SK-N-MC (cell line): ENCODE measurements at regions not wholly inside any gene's neighbourhood (a gene's known extent, or its start where the extent isn't known, plus 50 kb on each side); places are given as distances from the start of the nearest gene placed in this dataset.
A peak's percentile ranks its signal among the peaks of the same experiment; 100 is the strongest.

Source experiments
- DNase-seq: peaks from one replicate; pipeline ENCODE4 v3.0.0-alpha.2; 2011; ENCODE audit warnings: low read depth, low spot score
- H3K27ac ChIP-seq: fragments of 200-600 bp; sonication (generic); 2 replicates; pipeline ENCODE4 v1.5.1; 2016; ENCODE audit warnings: mixed run types
- H3K36me3 ChIP-seq: fragments of 200-600 bp; sonication (generic); 2 replicates; pipeline ENCODE4 v1.6.1; 2017; ENCODE audit warnings: antibody characterized with exemption, low read length, mixed read lengths; ENCODE audit not compliant: insufficient read depth
- H3K4me3 ChIP-seq: fragments of 200-600 bp; sonication (generic); 2 replicates; pipeline ENCODE4 v1.5.1; 2016
- H3K9ac ChIP-seq: fragments of 200-600 bp; sonication (generic); 2 replicates; pipeline ENCODE4 v1.8.0; 2017; ENCODE audit warnings: mixed run types, mixed read lengths; ENCODE audit not compliant: insufficient read length
- H3K9me3 ChIP-seq: fragments of 200-600 bp; sonication (generic); 2 replicates; pipeline ENCODE4 v1.6.1; 2017; ENCODE audit warnings: low read depth, mild to moderate bottlenecking, antibody characterized with exemption, low read length, moderate library complexity, mixed read lengths
- EZH2 ChIP-seq: fragments of 200-600 bp; sonication (generic); IDR thresholded peaks from one replicate; pipeline ENCODE4 v1.6.1; 2017; ENCODE audit warnings: antibody characterized with exemption
- FOXP2 ChIP-seq: optimal IDR thresholded peaks from 2 replicates; pipeline ENCODE3; 2011; ENCODE audit warnings: mild to moderate bottlenecking, moderate library complexity; ENCODE audit not compliant: insufficient read depth; ENCODE audit errors: extremely low read length, control extremely low read depth
- POLR2AphosphoS5 ChIP-seq: IDR thresholded peaks from 2 replicates; pipeline ENCODE4 v1.6.1; 2012; ENCODE audit warnings: mild to moderate bottlenecking, low read depth, low read length, borderline replicate concordance

DNA sequence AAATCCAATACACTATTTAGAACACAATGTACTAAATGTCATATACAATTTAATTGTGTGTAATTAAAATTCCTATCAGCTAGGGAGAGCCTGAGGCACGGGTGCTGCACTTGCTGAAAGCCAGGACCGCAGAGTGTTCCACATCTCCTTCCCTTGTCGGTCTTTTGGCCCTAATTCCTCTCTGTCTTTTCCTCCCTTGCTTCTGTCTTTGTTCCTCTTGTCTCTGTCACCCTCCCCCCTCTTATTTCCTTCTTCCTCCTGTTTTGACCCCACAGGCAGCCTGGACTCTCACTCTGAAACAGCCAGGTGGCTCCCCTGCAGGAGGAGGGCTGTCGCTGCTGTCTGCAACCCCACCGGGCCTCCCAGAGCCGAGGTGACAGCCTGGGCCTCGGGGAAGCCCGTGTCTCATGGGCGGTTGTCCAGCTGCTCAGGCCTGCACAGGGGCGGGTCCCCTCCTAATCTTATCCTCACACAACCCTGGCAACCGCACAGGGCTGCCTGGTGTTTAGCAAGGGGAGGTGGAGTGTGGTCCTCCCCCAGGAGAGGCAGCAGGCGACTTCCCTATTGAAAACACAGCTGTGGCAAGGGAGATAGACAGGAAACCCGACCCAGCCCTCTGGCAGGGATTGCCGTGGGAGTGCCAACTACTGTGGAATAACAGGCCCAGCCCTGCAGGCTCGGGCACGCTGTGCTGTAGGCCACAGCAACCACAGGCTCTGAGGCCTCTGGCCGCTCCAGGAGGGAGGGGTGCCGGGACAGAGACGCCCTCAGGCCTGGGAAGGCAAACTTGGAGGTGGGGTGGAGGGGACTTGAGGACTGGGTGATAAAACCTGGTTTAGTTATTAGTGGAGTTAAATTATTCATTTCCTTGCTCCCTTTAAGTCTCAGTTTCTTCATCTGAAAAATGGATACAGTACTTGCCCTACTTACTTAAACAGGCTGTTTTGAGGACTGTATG is 68.8 kb upstream of the WDR26 start:
- H3K9ac ChIP-seq = peak overlapping the region; percentile 52
- H3K36me3 ChIP-seq = no peaks in the 10 kb centered on the region
- TF ChIP-seq EZH2 (no peak), POLR2AphosphoS5 (peak; percentile 39), FOXP2 (peak; percentile 59)
- H3K27ac ChIP-seq = peak overlapping the region; percentile 95
- no peak for DNase-seq
- no peaks in the 10 kb centered on the region for H3K9me3 ChIP-seq
- peak overlapping the region; percentile 77 for H3K4me3 ChIP-seq

- TF ChIP-seq EZH2 (no peak), POLR2AphosphoS5 (no peak), FOXP2 (no peak)
- peak overlapping the region; percentile 77 for H3K4me3 ChIP-seq
- no peaks in the 10 kb centered on the region for H3K36me3 ChIP-seq
- H3K27ac ChIP-seq = peak overlapping the region; percentile 95
- no peak for DNase-seq
- no peaks in the 10 kb centered on the region for H3K9me3 ChIP-seq
- H3K9ac ChIP-seq = no peak overlapping the region
These were observed 69.9 kb upstream of the WDR26 start for GRCh38 chr1:224504297-224505041.

- H3K9ac ChIP-seq = peak overlapping the region; percentile 40
- peak overlapping the region; percentile 94 for H3K27ac ChIP-seq
- TF ChIP-seq POLR2AphosphoS5 (no peak), FOXP2 (no peak), EZH2 (no peak)
- no peaks in the 10 kb centered on the region for H3K9me3 ChIP-seq
- no peak for DNase-seq
- H3K4me3 ChIP-seq = peak overlapping the region; percentile 25
- H3K36me3 ChIP-seq = no peaks in the 10 kb centered on the region
These were observed 71.0 kb upstream of the WDR26 start for GRCh38 chr1:224505454-224506093.

GRCh38 chr1:224506141-224506814 is 71.7 kb upstream of the WDR26 start:
- no peaks in the 10 kb centered on the region for H3K9me3 ChIP-seq
- H3K4me3 ChIP-seq = peak overlapping the region; percentile 25; the same call in 1 of the 2 replicates
- no peak for DNase-seq
- peak overlapping the region; percentile 40 for H3K9ac ChIP-seq
- no peaks in the 10 kb centered on the region for H3K36me3 ChIP-seq
- no peak for TF ChIP-seq POLR2AphosphoS5
- TF ChIP-seq FOXP2 = no peak
- no peak for TF ChIP-seq EZH2
- H3K27ac ChIP-seq = peak overlapping the region; percentile 94

DNA sequence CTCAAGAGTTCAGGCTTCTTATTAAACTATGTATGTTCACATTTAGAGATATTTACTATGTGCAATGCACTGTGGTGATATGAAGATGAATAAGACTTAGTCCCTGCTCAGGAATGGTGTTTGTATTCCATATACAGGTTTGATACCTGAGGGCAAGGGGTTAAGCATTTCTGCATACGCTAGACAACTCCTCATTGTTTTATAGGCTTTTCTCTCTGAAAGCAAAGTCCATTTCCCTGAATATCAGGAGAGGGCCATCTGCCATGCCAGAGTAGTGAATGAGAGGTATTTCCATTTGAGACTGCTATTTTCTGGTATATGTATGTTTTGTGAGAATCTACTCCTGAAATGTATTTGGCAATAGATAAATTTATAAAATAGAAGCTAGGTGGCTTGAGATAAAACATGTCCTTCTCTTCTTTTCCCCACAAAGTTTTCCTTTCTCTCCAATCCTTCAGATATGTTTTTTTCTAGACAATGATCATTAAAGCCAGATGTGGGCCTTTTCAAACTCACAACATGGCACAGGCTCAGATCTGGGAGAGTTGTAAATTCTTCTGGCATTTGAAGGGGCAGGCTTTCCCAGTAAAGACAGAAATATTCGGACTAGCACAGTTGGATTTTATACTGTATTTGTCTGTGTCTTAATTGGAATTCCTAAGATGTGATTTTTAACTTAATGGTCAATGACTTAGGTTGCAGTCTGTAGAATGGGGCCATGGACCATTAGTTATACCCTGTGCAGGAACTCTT is 73.3 kb upstream of the WDR26 start:
- H3K36me3 ChIP-seq = no peaks in the 10 kb centered on the region
- H3K9ac ChIP-seq = peak overlapping the region; percentile 22
- H3K27ac ChIP-seq = peak overlapping the region; percentile 94
- DNase-seq = no peak
- peak overlapping the region; percentile 16; the same call in 1 of the 2 replicates for H3K4me3 ChIP-seq
- TF ChIP-seq EZH2 = no peak
- no peak for TF ChIP-seq FOXP2
- no peak for TF ChIP-seq POLR2AphosphoS5
- no peaks in the 10 kb centered on the region for H3K9me3 ChIP-seq

- H3K27ac ChIP-seq = no peak overlapping the region
- TF ChIP-seq POLR2AphosphoS5 (no peak), FOXP2 (no peak), EZH2 (no peak)
- H3K9ac ChIP-seq = no peak overlapping the region
- H3K4me3 ChIP-seq = no peak overlapping the region
- H3K9me3 ChIP-seq = no peaks in the 10 kb centered on the region
- no peaks in the 10 kb centered on the region for H3K36me3 ChIP-seq
- DNase-seq = no peak
These were observed 75.3 kb upstream of the WDR26 start for GRCh38 chr1:224509907-224510306.
